ENCODE measurements at regions not wholly inside any gene's neighbourhood (a gene's known extent, or its start where the extent isn't known, plus 50 kb on each side); places are given as distances from the start of the nearest gene placed in this dataset.
A peak's percentile ranks its signal among the peaks of the same experiment; 100 is the strongest.
"Not testable (repeated sequence)": the region's sequence is repeated elsewhere in the genome, so short reads cannot be mapped to it uniquely, and the experiment has no call there.

- DNase-seq (ENCODE audit: low spot score), result peak; percentile 38
Observed at GRCh38 chr15:60265057-60265456, 132.7 kb downstream of the ANXA2 start.

GRCh38 chr15:60272623-60273022, 125.2 kb downstream of the ANXA2 start:
- DNase-seq (ENCODE audit: low spot score), result peak; percentile 26

GRCh38 chr15:60275624-60276023, 122.2 kb downstream of the ANXA2 start:
- no peak for DNase-seq (ENCODE audit: low spot score)

- no peak for DNase-seq (ENCODE audit: low spot score)
Observed at GRCh38 chr15:60278879-60279278, 118.9 kb downstream of the ANXA2 start.

- no peak for DNase-seq (ENCODE audit: low spot score)
Observed at GRCh38 chr15:60280259-60280658, 117.5 kb downstream of the ANXA2 start.

- no peak for DNase-seq (ENCODE audit: low spot score)
Observed at GRCh38 chr15:60283936-60284335, 113.8 kb downstream of the ANXA2 start.

GRCh38 chr15:60295901-60296300, 101.9 kb downstream of the ANXA2 start:
- DNase-seq (ENCODE audit: low spot score), result not testable (repeated sequence)

- DNase-seq (ENCODE audit: low spot score), result no peak
Observed at GRCh38 chr15:60297047-60297446, 100.7 kb downstream of the ANXA2 start.

Measured in iPS-NIHi11 (cell line).